PC-3 (cell line): ENCODE measurements at regions not wholly inside any gene's neighbourhood (a gene's known extent, or its start where the extent isn't known, plus 50 kb on each side); places are given as distances from the start of the nearest gene placed in this dataset.

Experiments
- ATAC-seq: fragments of 200-7000 bp; cut with Tn5 transposase; 2 replicates; pipeline ENCODE4 v1.9.1; 2020; ENCODE audit warnings: mild to moderate bottlenecking, moderate library complexity
- BruUV-seq: library from RNA; stranded (reverse); fragments of 400-500 nt; replicated peaks from 2 replicates; lab custom pipeline; 2021; lab: Mats Ljungman, UMichigan
- CTCF ChIA-PET: fragments of 300-600 bp; sonication (Branson Sonifier 250); formaldehyde crosslinking; loops from one replicate; lab custom pipeline; 2022; ENCODE audit warnings: antibody characterized with exemption; lab: Charles Lee
- POLR2A ChIA-PET: fragments of 300-600 bp; sonication (Branson Sonifier 250); formaldehyde crosslinking; loops from one replicate; lab custom pipeline; 2022; ENCODE audit warnings: antibody characterized with exemption; ENCODE audit not compliant: unreplicated experiment; lab: Charles Lee
- DNase-seq: peaks from one replicate; pipeline ENCODE4 v3.0.0-alpha.2; 2015
- H2AFZ ChIP-seq: fragments of 300-600 bp; sonication (generic); 2 replicates; pipeline ENCODE4 v1.6.0; 2016; ENCODE audit warnings: antibody characterized with exemption, low read length
- H3F3A ChIP-seq: fragments of 300-600 bp; sonication (generic); one replicate; pipeline ENCODE4 v1.6.0; 2017; ENCODE audit warnings: antibody characterized with exemption, low read length, control low read depth, mild to moderate bottlenecking; ENCODE audit not compliant: unreplicated experiment
- H3K27ac ChIP-seq: fragments of 300-600 bp; sonication (generic); 2 replicates; pipeline ENCODE4 v1.5.1; 2016; ENCODE audit warnings: mild to moderate bottlenecking, low read length
- H3K27me3 ChIP-seq: fragments of 300-600 bp; sonication (generic); 2 replicates; pipeline ENCODE4 v1.6.1; 2016; ENCODE audit warnings: low read length, mixed read lengths
- H3K36me3 ChIP-seq: fragments of 300-600 bp; sonication (generic); 2 replicates; pipeline ENCODE4 v1.6.1; 2016; ENCODE audit warnings: low read depth, mixed run types, low read length, mixed read lengths
- H3K4me1 ChIP-seq: fragments of 300-600 bp; sonication (generic); 2 replicates; pipeline ENCODE4 v1.5.1; 2016; ENCODE audit warnings: low read length; ENCODE audit not compliant: insufficient read depth
- H3K4me2 ChIP-seq: fragments of 300-600 bp; sonication (generic); 2 replicates; pipeline ENCODE4 v1.6.0; 2016; ENCODE audit warnings: low read length
- H3K4me3 ChIP-seq: fragments of 300-600 bp; sonication (generic); 2 replicates; pipeline ENCODE4 v1.5.1; 2016; ENCODE audit warnings: mild to moderate bottlenecking, low read length, mixed read lengths
- H3K79me2 ChIP-seq: fragments of 300-600 bp; sonication (generic); 2 replicates; pipeline ENCODE4 v1.6.1; 2017; ENCODE audit warnings: low read length, mixed read lengths
- H3K9ac ChIP-seq: fragments of 300-600 bp; sonication (generic); 2 replicates; pipeline ENCODE4 v1.6.0; 2016; ENCODE audit warnings: mild to moderate bottlenecking, low read length
- H3K9me2 ChIP-seq: fragments of 300-600 bp; sonication (generic); replicated peaks from 2 replicates; pipeline ENCODE4 v1.6.1; 2016; ENCODE audit warnings: mixed run types, low read length, mixed read lengths
- H3K9me3 ChIP-seq: fragments of 300-600 bp; sonication (generic); 2 replicates; pipeline ENCODE4 v1.6.1; 2016; ENCODE audit warnings: low read length, mixed read lengths
- H4K20me1 ChIP-seq: fragments of 300-600 bp; sonication (generic); 2 replicates; pipeline ENCODE4 v1.6.1; 2016; ENCODE audit warnings: low read length, mixed read lengths
- CTCF ChIP-seq: fragments of 300-600 bp; sonication (generic); conservative IDR thresholded peaks from 2 replicates; pipeline ENCODE4 v1.5.1; 2017; ENCODE audit warnings: antibody characterized with exemption, low read depth, mild to moderate bottlenecking, low read length
- EZH2 ChIP-seq: fragments of 300-600 bp; sonication (generic); IDR thresholded peaks from one replicate; pipeline ENCODE4 v1.6.1; 2017; ENCODE audit warnings: antibody characterized with exemption, mild to moderate bottlenecking, low read length; ENCODE audit not compliant: unreplicated experiment
- EZH2phosphoT487 ChIP-seq: fragments of 300-600 bp; sonication (generic); IDR thresholded peaks from 2 replicates; pipeline ENCODE4 v1.6.1; 2018; ENCODE audit warnings: mild to moderate bottlenecking, antibody characterized with exemption, low read length, borderline replicate concordance
- intact Hi-C: fragments of 100-400 bp; cut with micrococcal nuclease; formaldehyde crosslinking; loops from 2 replicates; pipeline ENCODE4 v1.9.0; 2023

GRCh38 chr3:156772588-156773206 is 53.5 kb upstream of the LEKR1 start:
- no peak overlapping the region for H3K4me3 ChIP-seq
- no peaks in the 10 kb centered on the region for H3K36me3 ChIP-seq
- ATAC-seq = no peak
- no peak overlapping the region for H2AFZ ChIP-seq
- no peaks in the 10 kb centered on the region for H3K9me3 ChIP-seq
- H3F3A ChIP-seq = no peaks in the 10 kb centered on the region
- TF ChIP-seq CTCF (no peak), EZH2 (no peak), EZH2phosphoT487 (no peak)
- ChIA-PET POLR2A (no interaction called here), CTCF (no interaction called here)
- no peak overlapping the region for H3K9ac ChIP-seq
- no peak for DNase-seq
- H3K4me1 ChIP-seq = peaks cover 13% of the 10 kb centered on the region
- no peak overlapping the region for H3K27ac ChIP-seq
- intact Hi-C loops = no loop called here
- H3K9me2 ChIP-seq = no peaks in the 10 kb centered on the region
- H3K79me2 ChIP-seq = no peaks in the 10 kb centered on the region
- BruUV-seq = no TSS peak
- H3K27me3 ChIP-seq = no peaks in the 10 kb centered on the region
- no peak overlapping the region for H3K4me2 ChIP-seq
- H4K20me1 ChIP-seq = no peaks in the 10 kb centered on the region

GRCh38 chr3:156776031-156776430 is 50.1 kb upstream of the LEKR1 start:
- no peak for DNase-seq
- CTCF ChIA-PET = no interaction called here
- Histone ChIP-seq H3K27ac (no peak overlapping the region), H2AFZ (no peak overlapping the region), H3K4me1 (peaks cover 7% of the 10 kb centered on the region), H3K4me3 (no peak overlapping the region), H3K9ac (no peak overlapping the region), H3F3A (no peaks in the 10 kb centered on the region), H3K4me2 (no peak overlapping the region), H4K20me1 (no peaks in the 10 kb centered on the region), H3K9me2 (no peaks in the 10 kb centered on the region), H3K27me3 (no peaks in the 10 kb centered on the region), H3K36me3 (no peaks in the 10 kb centered on the region), H3K79me2 (no peaks in the 10 kb centered on the region), H3K9me3 (no peaks in the 10 kb centered on the region)
- BruUV-seq = no TSS peak
- TF ChIP-seq EZH2phosphoT487 (no peak), EZH2 (no peak), CTCF (no peak)
- intact Hi-C loops = no loop called here
- POLR2A ChIA-PET = no interaction called here
- no peak for ATAC-seq
